GM03348 (cell line): ENCODE measurements at regions not wholly inside any gene's neighbourhood (a gene's known extent, or its start where the extent isn't known, plus 50 kb on each side); places are given as distances from the start of the nearest gene placed in this dataset.

ENCODE experiments used
- DNase-seq: peaks from one replicate; pipeline ENCODE4 v3.0.0; 2012; ENCODE audit warnings: low spot score

- no peak for DNase-seq
These were observed 50.0 kb upstream of the DGKG start for GRCh38 chr3:186411994-186412393.
